ENCODE measurements at regions not wholly inside any gene's neighbourhood (a gene's known extent, or its start where the extent isn't known, plus 50 kb on each side); places are given as distances from the start of the nearest gene placed in this dataset.

- intact Hi-C loops (cut with micrococcal nuclease; ENCODE audit: unreplicated experiment): no loop called here
- no peak for DNase-seq
- no TSS peak for BruUV-seq (replicated peaks)
- Histone ChIP-seq H3F3A (ENCODE audit: insufficient read depth, low read depth) (peaks cover 20% of the 10 kb centered on the region), H3K9me2 (ENCODE audit: insufficient read depth) (no peaks in the 10 kb centered on the region), H3K36me3 (ENCODE audit: low read depth) (no peaks in the 10 kb centered on the region), H3K9me3 (ENCODE audit: insufficient read depth, low read depth) (0 out of 2 replicates have a peak, but pooled peaks cover 3% of the 10 kb centered on the region), H3K4me3 (no peak overlapping the region), H4K20me1 (ENCODE audit: insufficient read depth) (no peaks in the 10 kb centered on the region), H3K27me3 (ENCODE audit: insufficient read depth, low read depth) (no peaks in the 10 kb centered on the region), H3K4me1 (replicated peaks; ENCODE audit: insufficient read depth) (peaks cover 25% of the 10 kb centered on the region), H3K27ac (no peak overlapping the region), H3K79me2 (ENCODE audit: low read depth) (no peaks in the 10 kb centered on the region), H3K4me2 (no peak overlapping the region), H2AFZ (no peak overlapping the region)
- TF ChIP-seq EZH2 (IDR thresholded peaks at IDR 0.05; ENCODE audit: low read depth): no peak
- no peak for TF ChIP-seq CTCF (conservative IDR thresholded peaks at IDR 0.05)
- POLR2A ChIA-PET (ENCODE audit: unreplicated experiment): no interaction called here
- CTCF ChIA-PET: no interaction called here
Observed at GRCh38 chr1:8111560-8111959, 85.5 kb upstream of the ERRFI1 start.

GRCh38 chr1:8109216-8109615 lies 83.1 kb upstream of the ERRFI1 start:
- Histone ChIP-seq H3K4me2 (no peak overlapping the region), H3K4me1 (replicated peaks; ENCODE audit: insufficient read depth) (peaks cover 7% of the 10 kb centered on the region; the same call in 1 of the 2 replicates), H3K27ac (no peak overlapping the region), H3K27me3 (ENCODE audit: insufficient read depth, low read depth) (no peaks in the 10 kb centered on the region), H4K20me1 (ENCODE audit: insufficient read depth) (no peaks in the 10 kb centered on the region), H3K79me2 (ENCODE audit: low read depth) (no peaks in the 10 kb centered on the region), H2AFZ (no peak overlapping the region), H3K9me3 (ENCODE audit: insufficient read depth, low read depth) (0 out of 2 replicates have a peak, but pooled peaks cover 3% of the 10 kb centered on the region), H3K4me3 (no peak overlapping the region), H3F3A (ENCODE audit: insufficient read depth, low read depth) (peaks cover 5% of the 10 kb centered on the region; the same call in 1 of the 2 replicates), H3K9me2 (ENCODE audit: insufficient read depth) (no peaks in the 10 kb centered on the region), H3K36me3 (ENCODE audit: low read depth) (no peaks in the 10 kb centered on the region)
- CTCF ChIA-PET: no interaction called here
- intact Hi-C loops (cut with micrococcal nuclease; ENCODE audit: unreplicated experiment): no loop called here
- BruUV-seq (replicated peaks): no TSS peak
- TF ChIP-seq EZH2 (IDR thresholded peaks at IDR 0.05; ENCODE audit: low read depth) (no peak), CTCF (conservative IDR thresholded peaks at IDR 0.05) (no peak)
- POLR2A ChIA-PET (ENCODE audit: unreplicated experiment): no interaction called here
- no peak for DNase-seq

GRCh38 chr1:8107897-8108296 lies 81.8 kb upstream of the ERRFI1 start:
- Histone ChIP-seq H3K4me3 (no peak overlapping the region), H3K4me2 (no peak overlapping the region), H3K27me3 (ENCODE audit: insufficient read depth, low read depth) (no peaks in the 10 kb centered on the region), H3K36me3 (ENCODE audit: low read depth) (no peaks in the 10 kb centered on the region), H3K27ac (no peak overlapping the region), H3K9me3 (ENCODE audit: insufficient read depth, low read depth) (0 out of 2 replicates have a peak, but pooled peaks cover 3% of the 10 kb centered on the region), H3K4me1 (replicated peaks; ENCODE audit: insufficient read depth) (peaks cover 7% of the 10 kb centered on the region; the same call in 1 of the 2 replicates), H3K79me2 (ENCODE audit: low read depth) (no peaks in the 10 kb centered on the region), H3F3A (ENCODE audit: insufficient read depth, low read depth) (peaks cover 5% of the 10 kb centered on the region; the same call in 1 of the 2 replicates), H2AFZ (no peak overlapping the region), H3K9me2 (ENCODE audit: insufficient read depth) (no peaks in the 10 kb centered on the region), H4K20me1 (ENCODE audit: insufficient read depth) (no peaks in the 10 kb centered on the region)
- TF ChIP-seq CTCF (conservative IDR thresholded peaks at IDR 0.05): no peak
- TF ChIP-seq EZH2 (IDR thresholded peaks at IDR 0.05; ENCODE audit: low read depth): no peak
- intact Hi-C loops (cut with micrococcal nuclease; ENCODE audit: unreplicated experiment): no loop called here
- POLR2A ChIA-PET (ENCODE audit: unreplicated experiment): no interaction called here
- CTCF ChIA-PET: no interaction called here
- DNase-seq: no peak
- no TSS peak for BruUV-seq (replicated peaks)

Data from PC-9 (cell line).